ENCODE measurements at regions not wholly inside any gene's neighbourhood (a gene's known extent, or its start where the extent isn't known, plus 50 kb on each side); places are given as distances from the start of the nearest gene placed in this dataset.

DNA sequence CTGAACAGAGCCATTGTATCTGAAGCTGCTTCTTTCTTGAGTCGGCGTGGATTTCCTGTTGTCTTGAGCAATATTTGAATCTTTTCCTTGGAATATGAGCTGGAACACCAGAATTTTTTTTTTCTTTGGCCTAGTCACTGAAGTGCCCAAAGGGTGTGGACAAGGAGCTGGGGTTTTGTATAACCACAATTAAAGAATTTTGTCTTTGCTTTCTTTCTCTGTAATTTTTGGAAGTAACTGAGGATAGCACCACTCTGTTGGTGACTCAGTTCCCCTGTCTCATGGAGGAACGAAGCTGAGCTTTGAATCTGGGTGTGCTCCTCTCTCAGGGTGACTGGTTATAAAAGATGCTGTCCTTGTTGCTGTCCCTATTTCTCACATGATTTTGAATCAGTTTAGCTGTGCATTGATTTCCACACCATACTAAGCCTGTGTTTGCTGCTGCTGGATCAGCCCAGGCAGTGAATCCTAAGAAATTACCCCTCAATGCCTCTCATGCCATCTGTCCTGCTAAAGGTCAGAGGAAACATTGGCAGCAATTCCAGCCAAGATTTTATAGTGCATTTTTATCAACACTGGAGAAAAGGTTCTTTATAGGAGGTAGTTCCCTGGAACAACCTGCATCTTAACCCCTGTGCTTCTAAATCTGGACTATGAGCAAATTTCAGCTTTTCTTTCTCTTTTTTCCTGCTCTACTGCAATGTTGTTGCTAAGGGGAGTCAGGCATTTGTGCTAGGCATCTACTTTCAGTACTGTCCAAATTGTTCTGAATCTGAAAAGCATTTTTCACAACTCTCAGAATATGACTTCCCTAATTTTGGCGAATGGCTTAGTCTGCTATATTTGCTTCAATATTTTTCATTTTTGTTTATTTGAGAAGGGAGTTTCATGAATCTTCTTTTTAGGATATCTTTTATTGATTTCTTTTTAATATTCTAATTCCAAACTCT is 540.8 kb downstream of the SOX6 start:
- no peak for TF ChIP-seq GATA3 (IDR thresholded peaks at IDR 0.05; ENCODE audit: low read depth, low read length)
- TF ChIP-seq GATA2 (IDR thresholded peaks at IDR 0.05; ENCODE audit: low read depth, low read length), result no peak

DNA sequence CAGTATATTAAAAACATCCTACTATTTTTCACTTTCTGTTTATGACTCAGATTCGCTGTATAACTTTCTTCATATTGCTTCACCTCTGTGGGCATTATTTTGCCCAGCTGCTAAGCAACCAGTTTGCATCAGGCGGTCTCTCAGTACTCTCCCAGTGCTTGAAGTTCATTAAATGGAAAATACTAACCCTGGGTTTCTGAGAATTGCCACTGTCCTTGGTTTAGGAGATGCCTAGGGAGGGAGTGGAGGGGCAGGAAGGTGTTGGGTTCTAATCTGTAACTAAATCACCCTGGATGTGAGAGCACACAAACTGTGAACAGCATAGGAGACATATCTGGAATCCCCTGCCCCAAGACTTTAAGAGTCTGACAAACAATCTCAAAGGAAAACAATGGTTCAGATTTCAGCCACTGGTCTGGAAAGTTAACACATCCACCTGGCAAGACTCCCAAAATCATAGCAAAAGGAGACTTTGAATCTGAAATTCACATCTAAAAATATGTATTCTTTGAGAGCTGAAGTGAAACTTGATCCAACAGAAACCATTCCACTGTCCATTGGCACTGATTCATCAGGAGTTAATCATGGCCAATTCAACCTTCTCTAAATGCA is 540.0 kb downstream of the SOX6 start:
- no peak for TF ChIP-seq GATA3 (IDR thresholded peaks at IDR 0.05; ENCODE audit: low read depth, low read length)
- no peak for TF ChIP-seq GATA2 (IDR thresholded peaks at IDR 0.05; ENCODE audit: low read depth, low read length)

DNA sequence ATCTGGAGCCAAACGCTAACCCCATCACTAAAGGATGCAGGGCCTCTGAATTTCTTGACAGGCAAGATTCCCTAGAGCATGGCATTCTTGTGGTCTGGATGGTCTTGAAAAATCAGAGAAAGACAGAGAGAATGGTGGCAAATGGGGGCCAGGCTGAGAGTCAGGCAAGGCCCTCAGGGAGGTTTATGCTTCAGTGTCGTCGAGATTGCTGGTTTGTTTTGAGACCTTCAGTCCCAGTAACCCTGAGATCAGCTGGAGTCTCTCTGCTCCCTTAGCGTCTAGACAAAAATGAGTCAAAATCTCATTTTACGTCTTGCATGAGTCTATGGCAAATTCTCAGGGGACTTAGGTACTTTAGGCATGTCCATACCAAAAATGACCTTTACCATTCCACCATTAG is 539.3 kb downstream of the SOX6 start:
- TF ChIP-seq GATA2 (IDR thresholded peaks at IDR 0.05; ENCODE audit: low read depth, low read length), result no peak
- TF ChIP-seq GATA3 (IDR thresholded peaks at IDR 0.05; ENCODE audit: low read depth, low read length), result no peak

DNA sequence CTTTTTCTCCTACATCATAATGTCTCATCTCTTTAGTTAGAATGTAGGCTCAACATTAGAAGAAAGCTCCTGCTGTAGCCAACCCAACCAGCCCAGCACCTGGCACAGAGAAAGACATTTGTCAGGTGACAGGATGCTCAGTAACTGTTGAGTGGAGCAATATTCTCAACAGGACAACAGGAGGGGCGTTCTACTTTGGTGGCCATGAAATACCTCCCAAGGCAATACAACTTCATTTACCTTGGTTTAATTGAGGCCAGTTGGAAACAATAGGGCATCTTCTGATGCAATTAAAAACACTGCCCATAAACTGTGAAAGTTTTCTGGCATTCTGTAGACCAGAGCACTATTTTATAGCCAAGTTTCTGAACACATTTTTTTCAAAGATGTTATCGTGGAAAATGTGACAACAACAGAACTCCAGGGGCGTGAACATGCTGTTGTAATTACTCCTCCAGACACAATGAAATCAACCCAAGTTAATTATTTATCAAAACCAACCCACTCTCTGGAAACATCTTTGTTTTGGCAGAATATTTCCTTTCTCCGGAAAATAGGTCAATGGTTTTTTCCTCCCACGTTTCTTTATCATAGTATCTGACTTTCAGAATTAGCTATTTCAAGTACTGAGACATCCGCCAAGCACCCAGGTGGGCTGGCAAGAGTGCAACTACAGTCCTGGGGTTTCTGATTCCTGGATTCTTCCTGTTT is 538.1 kb downstream of the SOX6 start:
- TF ChIP-seq GATA2 (IDR thresholded peaks at IDR 0.05; ENCODE audit: low read depth, low read length) (no peak), GATA3 (IDR thresholded peaks at IDR 0.05; ENCODE audit: low read depth, low read length) (no peak)

DNA sequence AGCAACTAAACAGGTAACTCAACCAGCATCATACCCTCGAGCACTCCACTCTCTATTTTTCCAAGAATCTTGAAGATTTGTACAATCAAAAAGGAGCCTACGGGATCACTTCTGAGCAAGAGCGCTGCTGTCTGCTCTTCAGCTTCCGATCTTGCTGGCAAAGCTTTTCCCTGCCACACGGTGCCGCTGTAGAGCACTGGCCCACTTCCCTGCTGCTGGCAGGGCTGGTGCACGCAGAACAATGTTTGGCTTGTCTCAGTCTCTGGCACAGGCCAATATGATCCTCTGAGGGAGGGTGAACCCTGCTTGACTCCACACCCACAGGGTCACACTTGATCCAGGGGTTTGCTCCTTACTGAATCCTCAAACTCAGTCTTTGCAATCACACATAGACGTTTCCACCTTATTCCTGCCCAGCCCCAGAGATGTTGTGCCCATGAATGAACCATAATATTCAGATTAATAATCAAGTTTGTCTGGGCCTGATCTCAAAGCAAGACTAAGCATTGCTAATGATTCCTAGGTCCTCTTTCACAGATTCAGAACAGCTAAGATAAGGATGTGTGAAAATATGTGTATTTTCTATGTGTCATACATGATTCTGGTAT is 536.6 kb downstream of the SOX6 start:
- TF ChIP-seq GATA3 (IDR thresholded peaks at IDR 0.05; ENCODE audit: low read depth, low read length) (no peak), GATA2 (IDR thresholded peaks at IDR 0.05; ENCODE audit: low read depth, low read length) (no peak)

DNA sequence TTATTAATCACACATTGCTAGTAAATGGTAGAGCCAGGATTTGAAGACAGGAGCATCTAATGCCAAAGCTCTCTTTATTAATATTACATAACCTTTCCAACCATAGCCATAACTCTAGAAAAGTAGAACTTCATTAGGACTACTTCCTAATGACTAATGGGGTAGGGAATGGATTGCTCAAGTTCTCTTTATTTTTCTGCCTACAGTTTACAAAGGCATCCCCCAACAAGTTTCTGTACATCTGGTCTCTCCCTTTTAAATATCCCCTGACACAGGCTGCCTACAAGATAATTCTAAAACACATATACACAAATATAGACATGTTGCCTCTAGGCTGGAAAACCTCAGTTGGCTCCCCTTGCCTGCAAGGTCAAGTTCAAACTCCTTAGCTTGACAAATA is 534.9 kb downstream of the SOX6 start:
- TF ChIP-seq GATA2 (IDR thresholded peaks at IDR 0.05; ENCODE audit: low read depth, low read length) (no peak), GATA3 (IDR thresholded peaks at IDR 0.05; ENCODE audit: low read depth, low read length) (no peak)

DNA sequence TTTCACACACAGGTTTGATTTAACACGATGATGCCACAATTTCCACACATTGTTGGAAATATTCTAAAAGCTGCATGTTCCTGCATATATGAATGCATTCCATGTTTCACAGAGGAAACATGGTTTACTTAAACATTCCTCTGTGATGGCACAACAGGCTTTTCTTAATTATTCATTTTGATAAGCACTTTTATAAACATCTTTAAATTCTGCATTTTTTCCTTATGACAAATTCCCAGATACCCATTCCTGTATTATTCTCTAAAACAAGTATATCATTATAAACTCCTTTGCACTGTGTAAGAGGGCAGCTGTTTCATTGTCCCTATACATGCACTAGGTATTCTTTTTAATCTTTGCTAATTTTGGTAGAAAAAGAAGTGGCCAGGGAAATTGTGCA is 532.3 kb downstream of the SOX6 start:
- TF ChIP-seq GATA3 (IDR thresholded peaks at IDR 0.05; ENCODE audit: low read depth, low read length) (no peak), GATA2 (IDR thresholded peaks at IDR 0.05; ENCODE audit: low read depth, low read length) (no peak)

DNA sequence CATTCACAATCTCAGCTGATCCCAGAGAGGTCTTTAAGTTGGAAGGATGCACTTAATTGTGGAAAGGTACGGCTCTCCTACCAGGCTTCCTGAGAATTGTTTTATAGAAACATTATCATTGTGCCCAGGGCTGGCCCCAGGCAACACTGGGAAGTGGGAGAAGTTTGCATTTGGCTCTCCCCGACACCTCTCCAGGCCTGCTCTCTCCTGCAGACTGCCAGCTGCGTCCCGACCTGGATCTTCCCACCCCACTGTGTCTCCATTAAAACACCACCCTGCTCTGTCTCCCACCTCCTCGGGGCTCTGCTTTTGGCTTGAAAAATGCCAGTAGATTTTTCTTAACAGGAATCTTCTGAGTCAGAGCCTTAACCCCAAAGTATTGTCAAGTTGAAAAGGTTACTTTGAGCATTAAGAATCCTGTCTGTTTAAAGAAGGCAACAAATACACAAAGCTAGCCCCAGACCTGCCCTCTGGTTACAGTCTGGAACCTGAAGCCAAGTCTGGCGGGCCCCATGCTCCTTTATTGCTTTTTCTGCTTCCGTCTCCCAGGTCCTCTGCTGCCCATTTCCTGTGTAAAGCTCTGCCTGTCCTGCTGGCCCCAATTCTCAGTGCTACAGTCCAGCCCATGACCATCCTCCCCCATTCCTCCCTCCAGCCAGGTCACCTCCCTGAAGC is 530.2 kb downstream of the SOX6 start:
- TF ChIP-seq GATA3 (IDR thresholded peaks at IDR 0.05; ENCODE audit: low read depth, low read length) (no peak), GATA2 (IDR thresholded peaks at IDR 0.05; ENCODE audit: low read depth, low read length) (no peak)

DNA sequence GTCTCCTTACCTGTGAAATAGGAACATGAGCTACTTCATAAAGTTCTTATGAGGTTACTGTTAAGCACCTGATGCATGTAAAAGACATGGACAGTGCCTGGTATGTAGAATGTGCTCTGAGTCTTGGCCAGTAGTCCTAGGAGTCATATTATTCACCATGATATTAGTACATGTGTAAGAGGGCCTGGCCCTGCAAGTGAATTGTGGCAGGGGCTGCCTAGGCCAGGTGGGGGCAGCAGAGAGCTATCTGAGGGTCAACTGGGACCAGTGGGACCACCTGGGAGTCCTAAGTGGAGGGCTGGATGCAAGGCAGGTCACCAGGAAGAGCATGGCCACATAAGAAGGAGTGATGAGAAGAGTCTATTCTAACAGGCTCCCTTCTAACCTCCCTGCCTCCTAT is 529.5 kb downstream of the SOX6 start:
- no peak for TF ChIP-seq GATA3 (IDR thresholded peaks at IDR 0.05; ENCODE audit: low read depth, low read length)
- no peak for TF ChIP-seq GATA2 (IDR thresholded peaks at IDR 0.05; ENCODE audit: low read depth, low read length)

DNA sequence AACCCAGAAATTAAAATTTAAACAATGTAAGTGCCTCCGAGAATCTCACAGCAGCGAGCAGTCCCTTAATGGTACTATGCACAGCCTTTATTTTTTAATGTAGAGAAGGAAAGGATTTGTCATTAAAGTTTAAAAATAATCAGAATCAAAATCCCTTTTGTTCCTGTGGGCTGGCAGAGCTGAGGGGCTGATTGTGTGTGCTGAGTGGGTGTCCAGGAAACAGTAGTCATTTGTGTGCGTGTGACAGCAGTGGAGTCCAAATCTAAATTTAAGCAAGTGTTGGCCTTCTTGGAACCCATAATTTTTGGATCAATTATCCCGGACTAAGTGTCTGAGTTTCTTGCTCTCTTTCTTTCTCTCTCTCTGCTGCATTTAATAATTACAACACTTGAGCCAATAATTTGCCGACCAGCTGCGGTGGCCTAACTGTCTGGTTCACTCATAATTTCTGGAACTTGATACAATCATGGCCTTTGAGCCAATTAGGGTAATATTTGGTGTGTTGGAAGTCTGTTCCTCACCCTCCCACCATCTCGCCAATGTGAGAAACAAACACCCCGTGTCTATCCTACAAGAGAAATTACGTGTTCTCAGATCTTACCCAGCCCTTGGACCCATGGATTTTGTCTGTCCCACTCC is 528.0 kb downstream of the SOX6 start:
- TF ChIP-seq GATA3 (IDR thresholded peaks at IDR 0.05; ENCODE audit: low read depth, low read length) (no peak), GATA2 (IDR thresholded peaks at IDR 0.05; ENCODE audit: low read depth, low read length) (no peak)

DNA sequence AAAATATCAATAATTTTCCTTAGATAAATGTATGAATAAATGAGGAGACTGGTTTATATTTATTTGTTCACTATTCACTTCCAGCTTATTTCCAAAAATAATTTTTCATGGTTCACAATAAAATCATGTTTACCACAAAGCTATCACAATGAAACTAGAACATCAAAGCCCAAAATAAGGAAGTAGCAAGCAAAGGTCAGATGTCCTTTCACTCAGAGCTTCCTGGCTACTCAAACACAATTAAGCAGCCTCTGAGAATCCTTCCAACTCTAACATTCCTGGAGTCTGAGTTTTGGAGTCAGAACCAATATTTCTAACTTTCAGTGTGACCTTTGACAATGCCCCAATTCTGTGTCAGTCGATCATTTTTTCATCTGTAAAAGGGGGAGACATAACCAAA is 527.0 kb downstream of the SOX6 start:
- no peak for TF ChIP-seq GATA3 (IDR thresholded peaks at IDR 0.05; ENCODE audit: low read depth, low read length)
- no peak for TF ChIP-seq GATA2 (IDR thresholded peaks at IDR 0.05; ENCODE audit: low read depth, low read length)

DNA sequence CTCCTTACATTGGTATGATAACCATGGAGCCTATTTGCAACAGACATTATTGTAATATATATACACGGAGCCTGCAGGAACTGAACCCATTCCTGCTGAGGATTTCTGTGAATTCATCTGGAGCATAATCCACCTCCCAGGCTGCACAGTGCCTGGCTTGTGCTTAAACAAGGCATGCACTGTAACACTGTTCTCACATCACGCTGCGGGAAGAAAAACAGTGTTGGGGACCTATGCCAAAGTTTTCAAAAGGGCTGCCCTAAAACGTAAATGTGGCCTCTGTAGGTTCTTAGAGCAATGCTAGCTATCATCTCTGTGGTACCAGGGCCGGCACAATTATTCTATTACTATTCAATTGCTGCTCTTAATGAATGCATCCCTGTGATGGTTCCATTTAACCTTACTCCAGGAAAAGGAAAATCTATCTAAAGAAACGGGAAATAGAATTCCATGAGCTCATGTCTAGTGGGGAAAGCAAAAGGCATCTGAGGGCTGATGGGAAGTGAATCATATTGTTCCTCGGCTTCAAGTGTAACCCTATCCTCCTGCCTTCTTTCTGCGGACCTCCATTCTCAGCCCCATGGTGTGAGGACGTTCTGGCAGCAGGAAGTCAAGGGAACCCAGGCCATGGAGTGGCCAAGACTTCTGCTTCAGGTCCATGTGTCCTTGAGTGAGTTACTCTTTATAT is 525.5 kb downstream of the SOX6 start:
- no peak for TF ChIP-seq GATA3 (IDR thresholded peaks at IDR 0.05; ENCODE audit: low read depth, low read length)
- no peak for TF ChIP-seq GATA2 (IDR thresholded peaks at IDR 0.05; ENCODE audit: low read depth, low read length)

All from SH-SY5Y (cell line).